ENCODE measurements at regions not wholly inside any gene's neighbourhood (a gene's known extent, or its start where the extent isn't known, plus 50 kb on each side); places are given as distances from the start of the nearest gene placed in this dataset.

GRCh38 chr21:35843911-35844667 is 216.2 kb downstream of the SETD4 start:
- DNase-seq (ENCODE audit: low spot score): peak; percentile 31

DNA sequence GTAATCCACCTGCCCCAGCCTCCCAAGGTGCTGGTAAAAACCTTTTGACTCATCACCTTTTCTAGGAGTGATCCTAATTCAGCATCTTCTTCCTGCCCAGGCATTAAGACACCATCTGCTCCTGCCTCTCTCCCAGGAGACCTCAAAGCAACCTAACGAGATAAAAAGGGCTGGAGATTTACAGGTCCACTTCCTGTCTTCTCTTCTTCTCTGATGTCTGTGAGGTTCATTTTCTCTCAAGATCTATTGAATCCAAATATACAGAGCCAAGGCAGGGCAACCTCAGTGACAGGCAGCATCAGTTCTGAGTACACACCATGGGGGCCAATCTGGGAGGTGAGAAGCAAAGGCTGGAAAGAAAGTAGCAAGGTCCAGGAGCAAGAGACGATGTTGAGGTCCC is 219.4 kb downstream of the SETD4 start:
- DNase-seq (ENCODE audit: low spot score): no peak

- DNase-seq (ENCODE audit: low spot score): peak; percentile 62
Observed at GRCh38 chr21:35840197-35840799, 220.0 kb downstream of the SETD4 start.

- DNase-seq (ENCODE audit: low spot score): no peak
Observed at GRCh38 chr21:35838987-35839763, 221.2 kb downstream of the SETD4 start.

GRCh38 chr21:35838350-35838749 is 222.0 kb downstream of the SETD4 start:
- no peak for DNase-seq (ENCODE audit: low spot score)

GRCh38 chr21:35833991-35834390 is 226.3 kb downstream of the SETD4 start:
- no peak for DNase-seq (ENCODE audit: low spot score)

GRCh38 chr21:35833388-35833787 is 226.9 kb downstream of the SETD4 start:
- DNase-seq (ENCODE audit: low spot score): no peak

DNA sequence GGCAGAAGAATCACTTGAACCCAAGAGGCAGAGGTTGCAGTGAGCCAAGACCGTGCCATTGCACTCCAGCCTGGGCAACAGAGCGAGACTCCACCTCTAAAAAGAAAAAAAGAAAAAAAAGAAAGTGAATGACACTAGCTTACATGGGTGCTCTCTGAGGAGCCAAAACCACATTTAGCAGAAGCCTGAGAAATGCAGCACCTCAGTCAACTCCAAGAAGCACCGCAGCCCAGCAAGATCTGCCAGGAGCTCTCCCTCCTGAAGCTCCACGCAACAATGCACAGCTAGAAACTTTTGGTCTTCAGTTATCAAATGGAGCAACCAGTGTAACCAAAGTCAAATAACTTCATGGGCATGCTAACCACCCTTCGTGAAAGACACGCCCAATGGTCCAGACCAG is 229.1 kb downstream of the SETD4 start:
- no peak for DNase-seq (ENCODE audit: low spot score)

DNA sequence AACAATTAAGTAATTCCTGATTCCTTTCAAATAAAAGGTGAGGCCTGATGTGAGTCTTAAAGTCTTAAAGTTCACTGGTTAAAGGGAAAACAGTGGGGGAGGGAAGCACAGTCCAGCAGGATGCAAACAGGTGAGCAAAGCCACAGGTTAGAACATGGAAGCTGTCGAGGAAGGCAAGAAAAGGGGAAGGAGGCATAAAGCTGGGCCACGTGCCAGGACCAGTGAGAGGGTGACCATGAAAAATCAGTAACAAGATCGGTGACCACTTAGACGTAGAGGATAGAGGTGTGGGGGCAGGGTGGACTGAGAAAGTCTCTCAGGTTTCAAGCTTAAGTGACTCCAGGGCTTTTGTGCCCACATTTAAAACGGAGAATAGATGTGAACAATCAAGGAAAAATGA is 231.3 kb downstream of the SETD4 start:
- DNase-seq (ENCODE audit: low spot score): no peak

DNA sequence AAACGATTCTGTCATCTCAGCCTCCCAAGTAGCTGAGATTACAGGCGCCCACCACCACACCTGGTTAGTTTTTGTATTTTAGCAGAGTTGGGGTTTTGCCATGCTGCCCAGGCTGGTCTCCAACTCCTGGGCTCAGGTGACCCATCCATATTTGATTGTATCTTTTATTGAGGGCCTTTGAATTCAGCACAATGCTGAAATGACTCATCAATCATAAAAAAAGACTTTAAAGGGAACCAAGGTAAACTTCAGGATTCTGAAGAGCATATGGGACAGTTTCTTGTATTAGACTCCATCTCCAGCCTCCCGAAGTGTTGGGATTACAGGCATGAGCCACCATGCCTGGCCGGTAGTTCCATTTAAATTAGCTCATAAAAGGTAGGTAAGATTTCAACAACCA is 232.2 kb downstream of the SETD4 start:
- no peak for DNase-seq (ENCODE audit: low spot score)

- DNase-seq (ENCODE audit: low spot score): no peak
Observed at GRCh38 chr21:35827004-35827403, 233.3 kb downstream of the SETD4 start.

- no peak for DNase-seq (ENCODE audit: low spot score)
Observed at GRCh38 chr21:35825370-35826353, 234.7 kb downstream of the SETD4 start.

DNA sequence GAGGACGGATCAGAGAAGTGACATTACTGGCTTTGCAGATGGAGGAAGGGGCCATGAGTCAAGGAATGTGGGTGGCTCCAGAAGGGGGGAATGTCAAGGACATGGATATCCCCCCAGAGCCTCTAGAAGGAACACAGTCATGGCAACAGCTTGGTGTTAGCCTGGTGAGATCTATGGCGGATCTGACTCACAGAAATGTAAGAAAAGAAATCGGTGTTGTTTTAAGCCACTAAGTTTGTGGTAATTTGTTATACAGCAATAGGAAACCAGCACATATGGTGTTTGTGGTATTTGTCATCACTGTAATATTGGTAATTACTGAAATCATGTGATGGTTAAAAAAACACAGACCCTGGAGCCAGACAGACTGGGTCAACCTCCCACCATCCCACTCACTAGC is 236.2 kb downstream of the SETD4 start:
- no peak for DNase-seq (ENCODE audit: low spot score)

GRCh38 chr21:35819134-35819533 is 241.2 kb downstream of the SETD4 start:
- DNase-seq (ENCODE audit: low spot score): no peak

DNA sequence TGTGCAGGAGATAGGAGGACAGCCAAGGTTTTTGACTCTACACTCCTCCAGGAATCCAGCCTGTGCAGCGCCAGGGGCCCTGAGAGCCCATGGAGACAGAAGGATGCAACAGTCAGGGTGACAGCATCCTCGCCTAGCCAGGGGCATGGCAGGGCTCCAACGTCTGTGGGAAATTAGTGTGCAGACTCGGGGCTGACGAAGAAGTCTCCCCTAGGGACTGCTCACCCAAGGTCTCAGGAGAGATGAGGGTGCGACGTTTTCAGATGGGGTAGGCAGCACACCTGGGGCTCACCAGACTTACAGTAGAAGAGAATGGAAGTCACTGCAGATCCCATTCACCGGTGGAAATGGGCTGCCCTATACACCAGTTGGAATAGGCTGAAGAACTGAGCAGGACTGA is 241.7 kb downstream of the SETD4 start:
- DNase-seq (ENCODE audit: low spot score): no peak

- no peak for DNase-seq (ENCODE audit: low spot score)
Observed at GRCh38 chr21:35814858-35815619, 245.3 kb downstream of the SETD4 start.

GRCh38 chr21:35812679-35813078 is 247.6 kb downstream of the SETD4 start:
- DNase-seq (ENCODE audit: low spot score): no peak

DNA sequence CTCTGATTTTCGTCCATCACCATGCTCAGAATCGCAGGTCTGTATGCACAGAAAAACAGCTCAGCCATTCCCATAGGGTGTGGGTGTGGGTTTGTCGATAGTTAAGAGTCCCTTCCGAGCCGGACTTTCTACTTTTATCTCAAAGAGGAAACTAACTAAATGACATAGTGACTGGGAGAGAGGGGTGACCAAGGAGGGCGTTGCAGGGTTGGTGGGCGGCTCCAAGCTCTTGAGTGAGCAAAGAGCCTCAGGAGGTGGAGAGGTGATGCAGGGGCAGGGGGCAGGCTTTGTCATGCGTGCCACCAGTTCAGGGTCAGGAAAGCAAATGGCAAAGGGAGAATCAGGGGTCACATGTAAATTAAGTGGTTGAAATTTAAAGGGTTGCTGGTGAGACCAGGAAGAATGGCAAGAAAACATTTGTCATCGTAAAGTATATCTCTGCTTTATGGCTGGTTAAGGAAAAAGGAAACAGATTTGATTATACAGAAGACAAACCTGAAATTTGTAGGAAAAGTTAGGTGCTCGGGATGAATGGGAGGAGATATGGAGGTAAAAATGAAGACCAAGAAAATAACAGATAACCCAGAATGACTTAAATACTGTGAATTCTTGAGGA is 249.0 kb downstream of the SETD4 start:
- DNase-seq (ENCODE audit: low spot score): no peak

- DNase-seq (ENCODE audit: low spot score): no peak
Observed at GRCh38 chr21:35810431-35810970, 249.8 kb downstream of the SETD4 start.

- DNase-seq (ENCODE audit: low spot score): no peak
Observed at GRCh38 chr21:35801391-35801790, 258.9 kb downstream of the SETD4 start.
